ENCODE measurements at regions not wholly inside any gene's neighbourhood (a gene's known extent, or its start where the extent isn't known, plus 50 kb on each side); places are given as distances from the start of the nearest gene placed in this dataset.

DNA sequence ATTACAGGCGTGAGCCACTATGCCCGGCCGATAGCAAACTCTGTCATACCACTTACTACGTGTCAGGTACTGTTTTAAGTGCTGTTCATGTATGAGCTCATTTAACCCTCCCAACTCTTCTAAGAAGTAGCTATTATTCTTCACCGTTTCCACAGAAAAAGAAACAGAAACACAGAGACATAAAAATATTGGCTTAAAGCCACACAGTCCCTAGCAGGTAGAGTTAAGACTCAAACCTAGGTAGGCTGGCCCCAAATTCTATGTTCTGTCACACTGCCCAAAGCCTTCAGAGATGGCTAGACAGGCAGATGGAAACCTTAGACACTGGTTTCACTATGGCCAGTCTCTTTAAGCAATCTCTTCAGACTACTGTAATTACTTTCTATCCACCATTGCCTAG is 149.8 kb upstream of the KCNMB2 start:
- TF ChIP-seq POLR2AphosphoS5 (IDR thresholded peaks at IDR 0.05) (no peak), CTCF (IDR thresholded peaks at IDR 0.05; ENCODE audit: poor library complexity, severe bottlenecking) (no peak), MXI1 (conservative IDR thresholded peaks at IDR 0.05; ENCODE audit: poor library complexity, severe bottlenecking) (no peak), EZH2 (IDR thresholded peaks at IDR 0.05; ENCODE audit: borderline replicate concordance, insufficient read depth, low read length, poor library complexity, severe bottlenecking) (no peak), SMC3 (conservative IDR thresholded peaks at IDR 0.05; ENCODE audit: poor library complexity) (no peak), RAD21 (conservative IDR thresholded peaks at IDR 0.05) (no peak), REST (IDR thresholded peaks at IDR 0.05; ENCODE audit: borderline replicate concordance) (no peak)

Data from neural cell (in vitro differentiated cells).